NT2/D1 (cell line): ENCODE measurements at regions not wholly inside any gene's neighbourhood (a gene's known extent, or its start where the extent isn't known, plus 50 kb on each side); places are given as distances from the start of the nearest gene placed in this dataset.

Experiments used
- SUZ12 ChIP-seq: IDR thresholded peaks from 2 replicates; pipeline ENCODE4 v1.6.1; 2011; ENCODE audit not compliant: insufficient read length, insufficient read depth; ENCODE audit errors: extremely low read depth
- YY1 ChIP-seq: IDR thresholded peaks from 2 replicates; pipeline ENCODE4 v1.6.1; 2011; ENCODE audit not compliant: insufficient read length, insufficient read depth
- ZNF274 ChIP-seq: IDR thresholded peaks from 2 replicates; pipeline ENCODE4 v1.6.1; 2011; ENCODE audit warnings: mild to moderate bottlenecking, low read depth, low read length

DNA sequence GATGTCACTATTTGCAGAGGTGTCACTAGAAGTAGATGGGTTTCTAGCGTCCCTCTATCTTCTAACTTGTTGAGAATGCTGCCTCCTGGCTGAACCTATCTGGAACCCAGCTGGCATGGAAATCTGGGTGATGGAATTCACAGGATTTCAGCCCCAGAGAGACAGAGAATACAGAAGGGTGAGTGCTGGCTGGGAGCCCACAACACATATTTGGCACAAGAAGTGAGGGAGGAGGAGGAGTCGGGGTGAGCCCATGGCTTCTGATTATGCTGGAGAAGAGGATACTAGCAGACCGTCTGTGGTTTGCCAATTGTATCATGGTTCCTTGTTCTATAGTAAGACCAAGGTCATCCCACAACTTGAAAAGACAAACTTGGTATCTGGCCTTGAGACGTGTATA lies 557.8 kb upstream of the SALL1 start:
- TF ChIP-seq ZNF274, result no peak
- no peak for TF ChIP-seq YY1
- TF ChIP-seq SUZ12, result no peak
